ENCODE measurements at regions not wholly inside any gene's neighbourhood (a gene's known extent, or its start where the extent isn't known, plus 50 kb on each side); places are given as distances from the start of the nearest gene placed in this dataset.

- TF ChIP-seq CTCF (IDR thresholded peaks at IDR 0.05 in 8 of 11, conservative IDR thresholded peaks at IDR 0.05 in 3 of 11): no peak
- TF ChIP-seq POLR2AphosphoS5 (IDR thresholded peaks at IDR 0.05): no peak
- no peak for TF ChIP-seq POLR2A (IDR thresholded peaks at IDR 0.05)
These were observed 156.2 kb downstream of the NFKBIZ start for GRCh38 chr3:102005551-102005950.

Measured in spleen (tissue), 7 donors.